ENCODE measurements at regions not wholly inside any gene's neighbourhood (a gene's known extent, or its start where the extent isn't known, plus 50 kb on each side); places are given as distances from the start of the nearest gene placed in this dataset.

DNA sequence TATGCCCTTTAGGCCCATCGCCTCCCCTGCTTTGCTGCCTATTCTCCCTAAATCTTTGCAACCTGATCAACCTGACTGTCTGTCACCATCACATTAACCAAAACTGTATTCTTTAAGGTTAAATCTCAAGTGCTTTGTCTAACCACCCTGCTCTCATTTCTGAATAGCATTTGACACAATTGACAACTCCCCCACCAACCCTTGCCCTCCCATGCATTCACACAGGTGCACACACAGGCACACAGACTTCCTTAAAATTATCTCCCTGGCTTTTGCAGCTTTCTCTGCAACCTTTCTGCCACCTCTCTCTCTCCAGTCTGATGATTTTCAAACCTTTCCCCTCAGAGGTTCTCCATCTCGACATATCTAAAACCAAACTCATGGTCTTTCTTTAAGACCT lies 64.6 kb upstream of the ST8SIA3 start:
- Histone ChIP-seq H2AFZ (ENCODE audit: low read length) (no peak overlapping the region), H3K23ac (ENCODE audit: insufficient read length, low read depth, low read length) (no peak overlapping the region), H2BK15ac (ENCODE audit: low read depth, low read length) (no peak overlapping the region), H3K14ac (ENCODE audit: insufficient read depth, low read length) (no peak overlapping the region), H3K79me2 (ENCODE audit: insufficient read depth, low read length) (no peaks in the 10 kb centered on the region), H3K27ac (ENCODE audit: insufficient read length, low read depth, low read length) (no peak overlapping the region), H3K18ac (ENCODE audit: insufficient read length, low read depth, low read length) (no peak overlapping the region), H4K91ac (ENCODE audit: insufficient read length, low read depth, low read length) (no peak overlapping the region), H4K20me1 (ENCODE audit: control insufficient read depth, insufficient read depth, insufficient read length) (no peaks in the 10 kb centered on the region), H4K8ac (replicated peaks; ENCODE audit: insufficient read length, low read depth, low read length) (no peak overlapping the region), H2BK20ac (ENCODE audit: low read depth, low read length, poor library complexity, severe bottlenecking) (no peak overlapping the region), H3T11ph (ENCODE audit: low read length) (no peak overlapping the region), H2BK12ac (ENCODE audit: insufficient read length, low read depth, low read length) (no peak overlapping the region), H3K56ac (ENCODE audit: insufficient read length, low read depth, low read length) (no peak overlapping the region), H3K4me1 (ENCODE audit: insufficient read depth, low read length) (no peaks in the 10 kb centered on the region), H3K9ac (ENCODE audit: extremely low read depth, insufficient read length, low read length) (no peak overlapping the region), H2AK5ac (ENCODE audit: insufficient read length, low read length) (no peak overlapping the region), H3K4me2 (ENCODE audit: insufficient read depth, insufficient read length, low read length) (no peak overlapping the region), H2BK5ac (ENCODE audit: insufficient read length, low read length) (no peak overlapping the region), H4K5ac (ENCODE audit: insufficient read length, low read depth, low read length) (no peak overlapping the region), H2BK120ac (ENCODE audit: low read depth, low read length, poor library complexity, severe bottlenecking) (no peak overlapping the region), H3K9me3 (ENCODE audit: control insufficient read depth, low read depth, low read length) (no peaks in the 10 kb centered on the region), H3K27me3 (ENCODE audit: insufficient read depth, low read length) (no peaks in the 10 kb centered on the region), H3K23me2 (ENCODE audit: insufficient read length, low read depth, low read length, poor library complexity, severe bottlenecking) (no peaks in the 10 kb centered on the region), H3K79me1 (ENCODE audit: insufficient read depth, low read depth, low read length, poor library complexity, severe bottlenecking) (no peaks in the 10 kb centered on the region), H3K4ac (ENCODE audit: low read depth, low read length) (no peak overlapping the region)
- H3K4me3 Mint-ChIP-seq, result no peak overlapping the region
- no peak overlapping the region for H3K27ac Mint-ChIP-seq
- TF ChIP-seq CTCF (conservative IDR thresholded peaks at IDR 0.05), result no peak
- H3K4me1 Mint-ChIP-seq, result peaks cover 0 to 3% of the 10 kb centered on the region in 2 experiments; a peak in 1 of 4 replicates
- WGBS (ENCODE audit: extremely low coverage, insufficient read length, low lambda C conversion rate), result no CpG with 5 or more reads among the region's 2 CpGs
- no peaks in the 10 kb centered on the region; the same call in none of the 2 replicates for H3K27me3 Mint-ChIP-seq (ENCODE audit: low read depth)
- no peak for DNase-seq
- H3K9me3 Mint-ChIP-seq, result peaks cover 4 to 5% of the 10 kb centered on the region in 2 experiments; a peak in 4 of 5 replicates
- peaks cover 0 to 11% (median 0%) of the 10 kb centered on the region in 3 experiments; a peak in 2 of 7 replicates for H3K36me3 Mint-ChIP-seq (ENCODE audit: insufficient read depth in 1 of 3, low read depth in 3 of 3)
